Stimulated activated CD4-positive, alpha-beta T cell treated with anti-CD3 and anti-CD28 coated beads, Interleukin-2, amount 100 ng/mL, for 4 hours (primary cell): ENCODE measurements at regions not wholly inside any gene's neighbourhood (a gene's known extent, or its start where the extent isn't known, plus 50 kb on each side); places are given as distances from the start of the nearest gene placed in this dataset.

Experiments used
- DNase-seq: peaks from one replicate; pipeline ENCODE4 v3.0.0-alpha.2; 2020; ENCODE audit warnings: low read depth

GRCh38 chr1:5340560-5341130, 651.6 kb downstream of the NPHP4 start:
- DNase-seq, result no peak

- DNase-seq, result no peak
Observed at GRCh38 chr1:5338466-5338865, 653.8 kb downstream of the NPHP4 start.

- DNase-seq, result no peak
Observed at GRCh38 chr1:5333291-5333690, 658.9 kb downstream of the NPHP4 start.

- no peak for DNase-seq
Observed at GRCh38 chr1:5331101-5331500, 661.1 kb downstream of the NPHP4 start.

- no peak for DNase-seq
Observed at GRCh38 chr1:5329068-5329739, 663.0 kb downstream of the NPHP4 start.

DNA sequence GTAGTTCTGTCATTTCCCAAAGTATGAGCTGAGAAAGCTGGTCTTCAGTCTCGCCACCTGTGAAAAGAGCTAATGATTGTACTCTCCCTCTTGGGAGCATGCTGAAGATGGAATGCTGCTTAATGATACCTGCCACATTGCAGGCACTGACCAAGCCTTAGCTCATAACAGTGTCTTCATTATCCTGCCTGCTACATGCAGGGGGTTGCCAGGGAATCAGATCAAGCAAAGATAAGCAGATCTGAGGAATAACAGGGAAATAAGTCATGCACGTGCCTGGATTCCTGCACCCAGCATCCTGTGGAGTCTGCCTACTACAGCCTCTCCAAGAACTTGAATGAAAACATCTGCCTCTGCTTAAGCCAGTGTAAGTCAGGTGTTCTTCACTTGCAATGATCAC, 667.3 kb downstream of the NPHP4 start:
- no peak for DNase-seq

DNA sequence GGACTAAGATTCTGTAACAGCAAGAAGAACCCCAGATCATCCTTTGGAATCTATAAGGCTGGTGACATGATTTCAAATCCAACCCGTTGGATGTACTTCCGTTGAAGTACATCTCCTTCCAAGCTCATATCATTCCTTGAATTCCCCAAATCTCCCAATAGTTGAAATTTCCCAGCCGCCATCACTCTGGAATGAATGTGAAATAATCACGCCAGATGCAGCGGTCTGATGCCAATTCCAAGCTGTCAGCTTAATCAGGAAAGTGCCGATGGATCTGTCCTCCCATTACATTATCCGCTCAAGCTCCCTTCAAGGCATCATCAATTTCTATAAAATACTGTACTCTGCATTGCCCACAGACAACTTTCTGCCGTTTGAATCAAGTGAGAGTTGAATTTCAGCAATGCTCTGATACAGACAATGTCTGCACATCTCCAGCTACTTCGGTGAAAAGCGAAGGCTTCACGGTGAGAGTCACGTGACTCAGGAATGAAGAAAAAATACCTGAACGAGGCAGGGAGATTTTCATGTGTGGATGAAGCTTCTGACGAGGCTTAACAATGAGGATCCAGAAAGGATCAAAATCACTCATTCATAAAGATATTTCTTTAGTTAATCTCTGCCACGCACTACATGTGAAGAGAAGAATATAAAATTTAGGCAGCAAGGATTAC, 663.9 kb downstream of the AJAP1 start:
- DNase-seq, result no peak

GRCh38 chr1:5317391-5317790, 663.0 kb downstream of the AJAP1 start:
- no peak for DNase-seq

DNA sequence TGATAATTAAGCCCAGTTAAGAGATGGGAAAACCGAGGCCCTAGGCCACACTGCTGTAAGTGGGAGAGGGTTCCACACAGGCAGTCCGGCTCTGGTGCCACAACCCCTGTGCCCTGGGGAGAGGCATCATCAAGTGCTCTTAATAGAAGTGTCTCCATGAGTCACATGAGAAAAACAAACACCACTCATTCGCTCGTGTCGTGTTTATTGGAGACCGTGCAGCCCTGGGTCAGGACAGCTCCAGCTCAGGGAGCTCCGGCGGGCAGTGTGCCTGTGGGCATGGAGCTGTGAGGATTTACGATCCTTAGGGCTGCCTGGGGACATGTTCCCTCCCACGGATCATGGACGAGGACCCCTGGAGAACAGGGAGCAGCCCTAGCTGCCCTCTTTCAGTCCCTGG, 658.5 kb downstream of the AJAP1 start:
- DNase-seq, result no peak

DNA sequence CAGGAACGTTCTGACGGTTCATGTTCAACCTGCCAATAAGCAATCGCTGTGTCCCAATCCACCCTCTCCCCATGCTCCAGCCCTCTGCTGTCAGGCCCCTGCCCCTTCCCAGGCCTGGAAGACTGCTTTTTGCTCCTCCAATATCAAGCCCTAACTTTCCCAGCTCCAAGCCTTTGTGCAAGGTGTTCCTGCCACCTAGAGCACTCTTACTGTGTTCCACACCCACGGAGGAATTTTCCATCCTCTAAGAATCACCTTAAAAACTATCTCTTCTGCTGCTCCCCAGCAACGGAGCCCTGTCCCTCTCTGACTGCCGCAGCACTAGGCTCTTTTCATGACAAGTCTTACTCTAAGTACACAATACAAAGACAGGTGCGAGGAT, 657.9 kb downstream of the AJAP1 start:
- DNase-seq, result no peak

- no peak for DNase-seq
Observed at GRCh38 chr1:5311634-5312292, 657.4 kb downstream of the AJAP1 start.

DNA sequence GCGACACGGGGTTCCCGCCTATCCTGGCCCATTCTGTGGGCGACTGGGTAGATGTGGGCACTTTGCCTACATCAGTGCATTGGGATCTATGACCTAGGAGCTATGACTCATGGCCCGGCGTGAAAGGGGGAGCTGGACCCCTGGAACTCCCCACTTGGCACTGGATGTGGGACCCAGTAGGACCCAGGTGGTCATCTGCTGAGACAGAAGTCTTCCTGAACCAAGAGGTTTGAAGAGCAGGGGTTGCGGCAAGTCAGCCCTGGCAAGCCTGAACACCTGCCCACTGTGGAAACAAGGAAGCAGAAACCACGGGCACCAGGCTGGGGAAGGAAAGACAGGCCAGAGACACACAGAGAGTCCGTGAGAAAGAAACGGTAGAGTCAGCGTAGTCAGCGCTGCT, 656.7 kb downstream of the AJAP1 start:
- DNase-seq, result no peak

DNA sequence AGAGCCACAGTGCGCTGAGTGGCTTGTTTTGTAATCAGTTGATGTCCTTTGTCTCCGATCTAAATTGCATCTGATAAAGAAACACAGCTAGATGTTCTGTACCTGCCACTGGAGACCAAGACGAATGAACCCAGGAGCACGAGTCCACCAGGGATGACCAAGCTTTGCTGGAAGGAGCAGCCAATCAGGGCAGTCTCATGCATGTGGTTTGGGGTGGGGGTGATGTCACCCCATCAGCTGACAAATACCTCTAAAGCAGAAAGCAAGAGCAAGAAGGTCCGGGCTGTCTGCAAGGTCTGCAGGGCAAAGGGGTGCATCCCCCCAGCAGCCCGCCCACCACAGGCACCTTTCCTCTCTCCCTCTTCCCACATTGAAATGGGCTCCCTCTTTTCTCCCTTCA, 653.8 kb downstream of the AJAP1 start:
- DNase-seq, result no peak

- no peak for DNase-seq
Observed at GRCh38 chr1:5304702-5305101, 650.3 kb downstream of the AJAP1 start.

DNA sequence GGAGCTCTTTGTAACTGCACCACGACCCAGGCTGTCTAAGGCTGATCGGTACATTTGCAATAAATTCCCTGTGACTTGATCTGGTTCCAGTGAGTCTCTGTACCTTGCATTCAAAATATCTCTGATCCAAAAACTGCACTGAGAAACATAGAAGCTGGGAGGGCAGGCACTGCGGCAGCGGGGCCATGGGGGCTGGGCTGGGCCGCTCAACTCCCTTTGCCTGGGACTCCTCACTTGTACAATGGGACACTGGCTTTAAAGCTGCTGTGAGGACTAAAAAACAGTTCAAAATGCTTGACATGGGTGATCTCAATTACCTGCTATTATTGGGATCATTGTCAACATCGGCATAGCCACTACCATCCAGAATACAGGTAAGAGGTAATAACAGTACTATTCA, 644.0 kb downstream of the AJAP1 start:
- DNase-seq, result no peak

GRCh38 chr1:5297886-5298239, 643.5 kb downstream of the AJAP1 start:
- no peak for DNase-seq

- no peak for DNase-seq
Observed at GRCh38 chr1:5297180-5297885, 642.9 kb downstream of the AJAP1 start.

DNA sequence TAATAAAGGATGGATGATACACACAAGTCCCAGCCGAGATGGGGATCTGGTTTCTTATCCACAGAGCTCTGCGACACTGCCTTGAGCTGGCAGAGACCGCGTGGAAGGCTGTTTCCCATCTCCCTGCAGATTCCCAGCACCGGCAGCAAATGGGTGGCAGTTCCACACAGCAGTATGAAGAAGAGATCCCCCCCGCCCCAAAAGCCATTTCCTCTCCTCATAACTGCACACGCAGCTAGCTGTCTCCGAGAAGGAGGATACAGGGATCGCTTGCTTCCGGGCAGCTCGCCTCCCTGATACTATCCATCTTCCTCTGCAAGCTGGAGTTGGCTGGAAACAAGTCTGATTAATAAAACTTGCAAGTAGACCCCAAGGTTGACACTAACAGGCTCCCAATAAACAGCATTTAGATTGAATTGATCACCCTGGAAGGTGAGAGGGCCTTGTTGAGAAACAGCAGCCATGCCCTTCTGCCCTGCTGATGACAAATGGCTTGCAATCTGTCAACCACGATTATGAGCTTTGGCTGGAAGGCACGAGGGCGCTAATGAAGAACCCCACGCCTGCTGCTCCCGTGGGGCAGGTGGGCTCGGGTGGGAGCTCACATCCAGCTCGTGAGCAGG, 642.3 kb downstream of the AJAP1 start:
- no peak for DNase-seq

GRCh38 chr1:5296095-5296494, 641.7 kb downstream of the AJAP1 start:
- no peak for DNase-seq

DNA sequence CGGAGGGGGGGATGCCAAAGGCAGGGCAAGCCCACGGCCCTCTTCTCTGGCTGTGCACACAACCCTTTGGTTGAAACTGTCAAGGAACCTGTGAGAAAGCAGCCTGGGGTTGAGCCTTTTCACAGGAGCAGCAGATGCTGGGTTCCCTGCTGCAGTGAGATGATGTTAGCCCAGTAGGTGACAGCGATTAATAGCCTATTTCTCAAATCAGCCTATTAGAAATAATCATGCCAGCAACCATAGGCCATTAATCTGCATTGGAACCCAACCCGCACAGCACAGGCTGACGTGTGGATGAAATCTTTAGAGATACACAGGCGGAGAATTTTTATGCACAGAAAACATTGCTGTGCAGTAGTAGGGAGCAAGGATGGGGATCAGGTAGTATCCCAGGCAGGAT, 637.5 kb downstream of the AJAP1 start:
- DNase-seq, result no peak

GRCh38 chr1:5287178-5288150, 633.1 kb downstream of the AJAP1 start:
- no peak for DNase-seq
